Fibroblast of lung (primary cell): ENCODE measurements at regions not wholly inside any gene's neighbourhood (a gene's known extent, or its start where the extent isn't known, plus 50 kb on each side); places are given as distances from the start of the nearest gene placed in this dataset.

Experiments
- DNase-seq, 2 donors: peaks; one replicate each; pipeline versions ENCODE4 v3.0.0 to v3.0.0-alpha.2; 2010; ENCODE audit warnings: low read depth in 2 of 2
- H2AFZ ChIP-seq: 2 replicates; pipeline ENCODE4 v1.5.1; 2012; ENCODE audit warnings: low read length, control low read depth, inconsistent platforms
- H3K27ac ChIP-seq: 2 replicates; pipeline ENCODE4 v1.5.1; 2011; ENCODE audit warnings: low read length, control low read depth; ENCODE audit not compliant: insufficient read depth
- H3K27me3 ChIP-seq: 2 replicates; pipeline ENCODE4 v1.5.1; 2011; ENCODE audit warnings: mild to moderate bottlenecking, low read length; ENCODE audit not compliant: control insufficient read depth, insufficient read depth
- H3K36me3 ChIP-seq: 2 replicates; pipeline ENCODE4 v1.5.1; 2011; ENCODE audit warnings: low read length; ENCODE audit not compliant: control insufficient read depth, insufficient read depth
- H3K4me1 ChIP-seq: 2 replicates; pipeline ENCODE4 v1.5.1; 2011; ENCODE audit warnings: low read length; ENCODE audit not compliant: control insufficient read depth, insufficient read depth; ENCODE audit errors: extremely low read depth
- H3K4me2 ChIP-seq: 2 replicates; pipeline ENCODE4 v1.5.1; 2011; ENCODE audit warnings: low read length, control low read depth; ENCODE audit not compliant: insufficient read depth; ENCODE audit errors: extremely low read depth
- H3K4me3 ChIP-seq, 4 experiments: fragments of 200-600 bp in 1 of 4; sonication (generic) in 1 of 4; replicated peaks in 1 of 4; 2 replicates each; pipeline ENCODE4 v1.5.1; 2011 to 2016; ENCODE audit warnings: low read length in 4 of 4, low read depth in 3 of 4, mild to moderate bottlenecking in 3 of 4, control low read depth in 2 of 4, inconsistent platforms in 1 of 4, mixed read lengths in 1 of 4; ENCODE audit not compliant: insufficient read depth in 1 of 4; ENCODE audit errors: control extremely low read depth in 1 of 4
- H3K79me2 ChIP-seq: 2 replicates; pipeline ENCODE4 v1.5.1; 2012; ENCODE audit warnings: mild to moderate bottlenecking, low read length, inconsistent platforms; ENCODE audit not compliant: control insufficient read depth, insufficient read depth
- H3K9ac ChIP-seq: 2 replicates; pipeline ENCODE4 v1.5.1; 2011; ENCODE audit warnings: mild to moderate bottlenecking, low read length, control low read depth; ENCODE audit not compliant: insufficient read depth
- H3K9me3 ChIP-seq: 2 replicates; pipeline ENCODE4 v1.5.1; 2012; ENCODE audit warnings: low read depth, low read length; ENCODE audit not compliant: control insufficient read depth, insufficient read depth
- H4K20me1 ChIP-seq: 2 replicates; pipeline ENCODE4 v1.5.1; 2011; ENCODE audit warnings: low read length; ENCODE audit not compliant: control insufficient read depth, insufficient read depth; ENCODE audit errors: extremely low read depth
- CTCF ChIP-seq, 2 donors: IDR thresholded peaks in 1 of 2; conservative IDR thresholded peaks in 1 of 2; 1 replicate in 1 of 2; 2 replicates in 1 of 2; pipeline ENCODE4 v1.5.1; 2011 to 2012; ENCODE audit warnings: low read length in 2 of 2, control low read depth in 1 of 2, inconsistent platforms in 1 of 2, low read depth in 1 of 2, mild to moderate bottlenecking in 1 of 2
- EZH2 ChIP-seq: IDR thresholded peaks from 2 replicates; pipeline ENCODE4 v1.5.1; 2012; ENCODE audit warnings: low read length, control low read depth, mild to moderate bottlenecking; ENCODE audit errors: missing control alignments

- Histone ChIP-seq H2AFZ (no peak overlapping the region), H3K4me2 (no peak overlapping the region), H3K4me3 (no peak overlapping the region), H3K27ac (no peak overlapping the region), H4K20me1 (no peaks in the 10 kb centered on the region), H3K36me3 (no peaks in the 10 kb centered on the region), H3K9me3 (no peaks in the 10 kb centered on the region), H3K27me3 (peaks cover 2% of the 10 kb centered on the region), H3K4me1 (no peaks in the 10 kb centered on the region), H3K79me2 (no peaks in the 10 kb centered on the region), H3K9ac (no peak overlapping the region)
- DNase-seq, result no peak
- TF ChIP-seq CTCF (conservative IDR thresholded peaks at IDR 0.05 in 1 of 2, IDR thresholded peaks at IDR 0.05 in 1 of 2; ENCODE audit: low read depth in 1 of 2, low read length in 2 of 2), result no peak
- no peak for TF ChIP-seq EZH2
These were observed 248.3 kb downstream of the LY86 start for GRCh38 chr6:6836609-6837406.

DNA sequence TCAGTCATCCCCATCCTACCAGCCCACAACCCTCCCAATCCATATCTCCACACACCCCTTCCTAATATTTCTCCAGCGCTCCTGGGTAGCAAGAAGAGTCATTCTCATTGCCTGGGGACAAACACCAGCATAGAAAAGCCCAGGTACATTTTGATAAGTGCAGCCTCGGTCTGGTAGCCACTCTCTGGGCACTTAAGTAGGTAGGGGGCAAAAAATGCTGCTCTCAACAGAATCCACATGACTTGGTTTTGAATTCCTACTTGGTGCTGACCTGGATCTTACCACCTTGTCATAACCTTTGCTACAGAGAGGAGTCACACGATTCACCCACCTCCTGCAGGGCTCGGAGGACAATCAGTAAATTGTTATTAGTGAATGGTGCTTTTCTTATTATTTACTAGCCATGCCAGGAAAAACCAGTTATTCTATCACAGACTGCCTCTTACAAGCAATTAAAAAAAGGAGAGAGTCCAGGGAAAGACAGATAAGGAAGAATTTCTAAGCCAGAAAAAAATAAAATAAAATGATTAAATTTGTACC lies 249.1 kb downstream of the LY86 start:
- H2AFZ ChIP-seq, result no peak overlapping the region
- H3K9me3 ChIP-seq, result no peaks in the 10 kb centered on the region
- H3K4me1 ChIP-seq, result no peaks in the 10 kb centered on the region
- H3K27ac ChIP-seq, result no peak overlapping the region
- no peak for TF ChIP-seq CTCF (conservative IDR thresholded peaks at IDR 0.05 in 1 of 2, IDR thresholded peaks at IDR 0.05 in 1 of 2; ENCODE audit: low read depth in 1 of 2, low read length in 2 of 2)
- no peak for TF ChIP-seq EZH2
- no peaks in the 10 kb centered on the region for H3K36me3 ChIP-seq
- H3K4me3 ChIP-seq, result no peak overlapping the region
- no peaks in the 10 kb centered on the region for H4K20me1 ChIP-seq
- peaks cover under 1% of the 10 kb centered on the region for H3K27me3 ChIP-seq
- DNase-seq, result no peak
- H3K4me2 ChIP-seq, result no peak overlapping the region
- H3K9ac ChIP-seq, result no peak overlapping the region
- no peaks in the 10 kb centered on the region for H3K79me2 ChIP-seq

DNA sequence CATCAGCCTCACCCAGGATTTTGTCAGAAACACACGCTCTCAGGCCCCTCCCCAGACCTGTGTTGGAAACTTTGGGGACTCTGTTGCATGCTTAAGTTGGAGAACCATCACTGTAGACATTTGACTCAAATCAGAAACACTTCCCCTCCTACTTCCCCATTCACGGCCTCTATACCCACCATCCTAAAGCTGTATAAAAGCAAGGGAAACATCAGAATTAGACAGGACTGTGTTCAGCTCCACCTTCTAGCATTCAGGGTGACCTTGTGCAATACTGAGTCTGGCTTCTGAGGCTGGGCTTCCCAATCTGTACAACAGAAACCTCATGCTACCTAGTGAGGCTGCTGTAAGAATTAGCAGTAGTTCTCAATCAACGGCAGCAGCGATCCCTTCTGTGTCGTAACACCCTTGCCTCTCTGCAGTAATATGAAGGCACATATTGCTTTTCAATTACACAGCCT lies 252.3 kb downstream of the LY86 start:
- H3K4me1 ChIP-seq, result no peaks in the 10 kb centered on the region
- TF ChIP-seq EZH2 (no peak), CTCF (conservative IDR thresholded peaks at IDR 0.05 in 1 of 2, IDR thresholded peaks at IDR 0.05 in 1 of 2; ENCODE audit: low read depth in 1 of 2, low read length in 2 of 2) (no peak)
- no peak overlapping the region for H3K9ac ChIP-seq
- H3K27ac ChIP-seq, result no peak overlapping the region
- no peaks in the 10 kb centered on the region for H4K20me1 ChIP-seq
- H2AFZ ChIP-seq, result no peak overlapping the region
- no peaks in the 10 kb centered on the region for H3K79me2 ChIP-seq
- no peak overlapping the region for H3K4me2 ChIP-seq
- no peak overlapping the region for H3K4me3 ChIP-seq
- H3K36me3 ChIP-seq, result no peaks in the 10 kb centered on the region
- no peaks in the 10 kb centered on the region for H3K9me3 ChIP-seq
- H3K27me3 ChIP-seq, result no peaks in the 10 kb centered on the region
- no peak for DNase-seq
